SK-N-MC (cell line): ENCODE measurements at regions not wholly inside any gene's neighbourhood (a gene's known extent, or its start where the extent isn't known, plus 50 kb on each side); places are given as distances from the start of the nearest gene placed in this dataset.

Experiments
- DNase-seq: peaks from one replicate; pipeline ENCODE4 v3.0.0-alpha.2; 2011; ENCODE audit warnings: low read depth, low spot score
- H3K27ac ChIP-seq: fragments of 200-600 bp; sonication (generic); 2 replicates; pipeline ENCODE4 v1.5.1; 2016; ENCODE audit warnings: mixed run types
- H3K36me3 ChIP-seq: fragments of 200-600 bp; sonication (generic); 2 replicates; pipeline ENCODE4 v1.6.1; 2017; ENCODE audit warnings: antibody characterized with exemption, low read length, mixed read lengths; ENCODE audit not compliant: insufficient read depth
- H3K4me3 ChIP-seq: fragments of 200-600 bp; sonication (generic); 2 replicates; pipeline ENCODE4 v1.5.1; 2016
- H3K9ac ChIP-seq: fragments of 200-600 bp; sonication (generic); 2 replicates; pipeline ENCODE4 v1.8.0; 2017; ENCODE audit warnings: mixed run types, mixed read lengths; ENCODE audit not compliant: insufficient read length
- H3K9me3 ChIP-seq: fragments of 200-600 bp; sonication (generic); 2 replicates; pipeline ENCODE4 v1.6.1; 2017; ENCODE audit warnings: low read depth, mild to moderate bottlenecking, antibody characterized with exemption, low read length, moderate library complexity, mixed read lengths
- EZH2 ChIP-seq: fragments of 200-600 bp; sonication (generic); IDR thresholded peaks from one replicate; pipeline ENCODE4 v1.6.1; 2017; ENCODE audit warnings: antibody characterized with exemption
- FOXP2 ChIP-seq: optimal IDR thresholded peaks from 2 replicates; pipeline ENCODE3; 2011; ENCODE audit warnings: mild to moderate bottlenecking, moderate library complexity; ENCODE audit not compliant: insufficient read depth; ENCODE audit errors: extremely low read length, control extremely low read depth
- POLR2AphosphoS5 ChIP-seq: IDR thresholded peaks from 2 replicates; pipeline ENCODE4 v1.6.1; 2012; ENCODE audit warnings: mild to moderate bottlenecking, low read depth, low read length, borderline replicate concordance

GRCh38 chr18:38898167-38898566, 1332.6 kb upstream of the CELF4 start:
- no peaks in the 10 kb centered on the region for H3K9me3 ChIP-seq
- no peaks in the 10 kb centered on the region for H3K36me3 ChIP-seq
- no peak overlapping the region for H3K27ac ChIP-seq
- H3K9ac ChIP-seq: no peak overlapping the region
- H3K4me3 ChIP-seq: no peak overlapping the region
- DNase-seq: no peak
- TF ChIP-seq FOXP2: no peak
- TF ChIP-seq POLR2AphosphoS5: no peak
- no peak for TF ChIP-seq EZH2

GRCh38 chr18:38895560-38895959, 1330.0 kb upstream of the CELF4 start:
- Histone ChIP-seq H3K36me3 (no peaks in the 10 kb centered on the region), H3K27ac (no peak overlapping the region), H3K4me3 (no peak overlapping the region), H3K9me3 (no peaks in the 10 kb centered on the region), H3K9ac (no peak overlapping the region)
- DNase-seq: no peak
- no peak for TF ChIP-seq POLR2AphosphoS5
- no peak for TF ChIP-seq FOXP2
- no peak for TF ChIP-seq EZH2

GRCh38 chr18:38887671-38888020, 1322.0 kb upstream of the CELF4 start:
- H3K9me3 ChIP-seq: no peaks in the 10 kb centered on the region
- H3K4me3 ChIP-seq: no peak overlapping the region
- no peak overlapping the region for H3K27ac ChIP-seq
- H3K36me3 ChIP-seq: no peaks in the 10 kb centered on the region
- TF ChIP-seq POLR2AphosphoS5 (no peak), EZH2 (no peak), FOXP2 (no peak)
- DNase-seq: no peak
- H3K9ac ChIP-seq: no peak overlapping the region

GRCh38 chr18:38886861-38887670, 1321.5 kb upstream of the CELF4 start:
- no peak for DNase-seq
- Histone ChIP-seq H3K4me3 (no peak overlapping the region), H3K36me3 (no peaks in the 10 kb centered on the region), H3K9ac (no peak overlapping the region), H3K27ac (no peak overlapping the region), H3K9me3 (no peaks in the 10 kb centered on the region)
- no peak for TF ChIP-seq EZH2
- TF ChIP-seq POLR2AphosphoS5: no peak
- no peak for TF ChIP-seq FOXP2

GRCh38 chr18:38886235-38886634, 1320.6 kb upstream of the CELF4 start:
- TF ChIP-seq POLR2AphosphoS5 (no peak), FOXP2 (no peak), EZH2 (no peak)
- Histone ChIP-seq H3K9me3 (no peaks in the 10 kb centered on the region), H3K27ac (no peak overlapping the region), H3K4me3 (no peak overlapping the region), H3K9ac (no peak overlapping the region), H3K36me3 (no peaks in the 10 kb centered on the region)
- DNase-seq: no peak

GRCh38 chr18:38884050-38884449, 1318.5 kb upstream of the CELF4 start:
- no peak for TF ChIP-seq POLR2AphosphoS5
- no peak for TF ChIP-seq EZH2
- no peak for TF ChIP-seq FOXP2
- Histone ChIP-seq H3K4me3 (no peak overlapping the region), H3K9ac (no peak overlapping the region), H3K9me3 (no peaks in the 10 kb centered on the region), H3K27ac (no peak overlapping the region), H3K36me3 (no peaks in the 10 kb centered on the region)
- no peak for DNase-seq

- DNase-seq: no peak
- H3K9me3 ChIP-seq: no peaks in the 10 kb centered on the region
- H3K27ac ChIP-seq: no peak overlapping the region
- no peak for TF ChIP-seq EZH2
- TF ChIP-seq POLR2AphosphoS5: no peak
- H3K9ac ChIP-seq: no peak overlapping the region
- no peaks in the 10 kb centered on the region for H3K36me3 ChIP-seq
- H3K4me3 ChIP-seq: no peak overlapping the region
Observed at GRCh38 chr18:38883111-38883510, 1317.5 kb upstream of the CELF4 start.

- TF ChIP-seq FOXP2: no peak
- no peak for TF ChIP-seq EZH2
- no peak for TF ChIP-seq POLR2AphosphoS5
- Histone ChIP-seq H3K9me3 (no peaks in the 10 kb centered on the region), H3K9ac (no peak overlapping the region), H3K36me3 (no peaks in the 10 kb centered on the region), H3K4me3 (no peak overlapping the region), H3K27ac (no peak overlapping the region)
- no peak for DNase-seq
Observed at GRCh38 chr18:38879871-38880270, 1314.3 kb upstream of the CELF4 start.

- Histone ChIP-seq H3K36me3 (no peaks in the 10 kb centered on the region), H3K4me3 (no peak overlapping the region), H3K9me3 (no peaks in the 10 kb centered on the region), H3K27ac (no peak overlapping the region), H3K9ac (no peak overlapping the region)
- TF ChIP-seq FOXP2 (no peak), EZH2 (no peak), POLR2AphosphoS5 (no peak)
- DNase-seq: no peak
Observed at GRCh38 chr18:38872342-38872741, 1306.7 kb upstream of the CELF4 start.
